ENCODE measurements at regions not wholly inside any gene's neighbourhood (a gene's known extent, or its start where the extent isn't known, plus 50 kb on each side); places are given as distances from the start of the nearest gene placed in this dataset.
"Not testable (repeated sequence)": the region's sequence is repeated elsewhere in the genome, so short reads cannot be mapped to it uniquely, and the experiment has no call there.

- no peak for DNase-seq (ENCODE audit: low read depth)
Observed at GRCh38 chrX:65331371-65331770, 203.2 kb downstream of the LAS1L start.

GRCh38 chrX:65300104-65300809 lies 234.3 kb downstream of the LAS1L start:
- no peak for DNase-seq (ENCODE audit: low read depth)

GRCh38 chrX:65282905-65283304 lies 251.7 kb downstream of the LAS1L start:
- not testable (repeated sequence) for DNase-seq (ENCODE audit: low read depth)

- DNase-seq (ENCODE audit: low read depth): no peak
Observed at GRCh38 chrX:65273152-65273551, 261.4 kb downstream of the LAS1L start.

GRCh38 chrX:65266482-65266881 lies 268.1 kb downstream of the LAS1L start:
- no peak for DNase-seq (ENCODE audit: low read depth)

- DNase-seq (ENCODE audit: low read depth): no peak
Observed at GRCh38 chrX:65253817-65254216, 277.6 kb upstream of the ZC4H2 start.

GRCh38 chrX:65241059-65241721 lies 264.9 kb upstream of the ZC4H2 start:
- DNase-seq (ENCODE audit: low read depth): no peak

GRCh38 chrX:65203545-65203944 lies 227.3 kb upstream of the ZC4H2 start:
- DNase-seq (ENCODE audit: low read depth): no peak

- no peak for DNase-seq (ENCODE audit: low read depth)
Observed at GRCh38 chrX:65196758-65197360, 220.6 kb upstream of the ZC4H2 start.

GRCh38 chrX:65195621-65196020 lies 219.4 kb upstream of the ZC4H2 start:
- DNase-seq (ENCODE audit: low read depth): no peak

GRCh38 chrX:65194547-65194946 lies 218.3 kb upstream of the ZC4H2 start:
- DNase-seq (ENCODE audit: low read depth): no peak

- DNase-seq (ENCODE audit: low read depth): not testable (repeated sequence)
Observed at GRCh38 chrX:65163325-65163724, 187.1 kb upstream of the ZC4H2 start.

GRCh38 chrX:65148232-65148631 lies 172.0 kb upstream of the ZC4H2 start:
- no peak for DNase-seq (ENCODE audit: low read depth)

- no peak for DNase-seq (ENCODE audit: low read depth)
Observed at GRCh38 chrX:65136424-65136823, 160.2 kb upstream of the ZC4H2 start.

- DNase-seq (ENCODE audit: low read depth): no peak
Observed at GRCh38 chrX:65127842-65128241, 151.6 kb upstream of the ZC4H2 start.

- DNase-seq (ENCODE audit: low read depth): no peak
Observed at GRCh38 chrX:65098851-65099250, 122.6 kb upstream of the ZC4H2 start.

- DNase-seq (ENCODE audit: low read depth): no peak
Observed at GRCh38 chrX:65093658-65094057, 117.4 kb upstream of the ZC4H2 start.

GRCh38 chrX:65073233-65073632 lies 97.0 kb upstream of the ZC4H2 start:
- DNase-seq (ENCODE audit: low read depth): no peak

GRCh38 chrX:65072590-65072989 lies 96.3 kb upstream of the ZC4H2 start:
- DNase-seq (ENCODE audit: low read depth): no peak

- not testable (repeated sequence) for DNase-seq (ENCODE audit: low read depth)
Observed at GRCh38 chrX:65058626-65059025, 82.4 kb upstream of the ZC4H2 start.

GRCh38 chrX:65045001-65045400 lies 68.8 kb upstream of the ZC4H2 start:
- no peak for DNase-seq (ENCODE audit: low read depth)

- DNase-seq (ENCODE audit: low read depth): peak; percentile 0
Observed at GRCh38 chrX:65035446-65035770, 59.2 kb upstream of the ZC4H2 start.

- peak; percentile 72 for DNase-seq (ENCODE audit: low read depth)
Observed at GRCh38 chrX:65034668-65035445, 58.6 kb upstream of the ZC4H2 start, which contains the start of gene ZC3H12B. Gene ZC3H12B, plus strand, starts transcription at chrX:65034826.
